Stimulated activated naive CD4-positive, alpha-beta T cell treated with Interleukin-2 at 50 U/mL for 16 hours (primary cell): ENCODE measurements at regions not wholly inside any gene's neighbourhood (a gene's known extent, or its start where the extent isn't known, plus 50 kb on each side); places are given as distances from the start of the nearest gene placed in this dataset.

Source experiments
- DNase-seq: peaks from one replicate; lab custom pipeline; 2025; lab: John Stamatoyannopoulos, UW

DNA sequence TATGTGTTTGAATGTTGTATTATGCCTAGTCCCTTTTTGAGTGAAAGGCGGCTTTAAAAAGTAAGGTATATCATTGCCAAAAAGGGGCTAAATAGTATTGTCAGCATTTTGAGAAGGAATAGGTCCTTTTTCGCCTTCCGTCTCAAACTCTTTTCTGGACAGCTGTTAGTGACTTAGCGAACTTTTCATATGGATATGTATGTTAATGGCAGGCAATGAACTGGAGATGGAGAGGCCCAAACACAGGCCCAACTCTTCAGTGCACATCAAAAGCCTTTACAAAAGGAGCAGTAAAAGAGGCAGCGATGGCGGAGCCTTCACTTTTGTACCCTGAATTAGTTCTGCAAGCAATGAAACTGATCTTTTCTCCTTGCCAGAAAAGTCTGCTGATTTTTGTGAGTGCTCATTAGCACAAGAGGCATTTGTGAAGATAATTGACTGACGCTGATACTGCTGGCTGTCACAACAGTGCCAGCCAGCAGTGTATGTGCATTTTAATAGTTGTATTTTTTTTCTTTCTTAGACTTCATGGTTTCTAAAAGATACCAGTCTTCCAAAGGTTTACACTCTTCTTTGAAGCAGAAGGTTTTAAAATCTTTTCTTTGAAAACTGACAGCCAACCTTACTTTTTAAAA is 243.7 kb upstream of the SP8 start:
- no peak for DNase-seq

DNA sequence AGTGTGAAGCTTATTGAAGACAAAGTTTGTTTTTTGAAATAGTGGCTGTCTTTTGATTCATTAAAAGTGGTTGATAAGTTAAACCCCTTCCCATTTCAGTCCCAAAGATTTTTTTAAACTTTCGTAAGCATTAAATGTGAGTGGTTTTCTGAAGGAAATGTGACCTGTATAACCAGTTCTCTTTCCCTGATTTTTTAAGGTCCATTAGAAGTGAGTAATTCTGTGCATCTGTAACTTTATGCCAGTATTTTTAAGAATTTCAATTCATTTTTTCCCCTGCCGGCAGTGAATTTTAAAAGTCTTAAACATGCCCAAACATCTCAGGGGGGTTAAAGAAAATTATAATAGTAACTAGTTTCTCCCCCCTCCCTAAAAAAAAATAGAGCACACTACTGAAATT is 254.6 kb upstream of the SP8 start:
- DNase-seq, result no peak

DNA sequence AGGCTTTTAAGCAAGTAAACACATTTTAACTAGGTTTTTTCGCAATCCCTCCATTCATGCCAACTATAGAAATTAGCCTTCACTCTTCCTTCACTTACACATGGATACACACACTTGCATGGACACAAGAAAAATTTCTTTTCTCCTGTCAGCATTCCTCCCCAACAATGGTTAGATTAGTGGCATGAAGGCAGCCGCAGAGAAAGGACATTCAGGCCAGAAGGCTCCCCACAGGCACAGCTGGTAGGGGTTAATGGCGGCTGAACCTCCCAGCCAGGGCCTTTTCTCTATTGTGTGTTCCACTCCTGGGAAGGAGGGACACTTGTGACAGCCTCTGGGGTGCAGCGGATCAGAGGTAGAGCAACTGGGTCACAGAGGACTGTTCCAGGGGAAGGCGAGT is 255.0 kb upstream of the SP8 start:
- no peak for DNase-seq

- no peak for DNase-seq
Measured at GRCh38 chr7:21044384-21044783, 257.7 kb upstream of the SP8 start.

DNA sequence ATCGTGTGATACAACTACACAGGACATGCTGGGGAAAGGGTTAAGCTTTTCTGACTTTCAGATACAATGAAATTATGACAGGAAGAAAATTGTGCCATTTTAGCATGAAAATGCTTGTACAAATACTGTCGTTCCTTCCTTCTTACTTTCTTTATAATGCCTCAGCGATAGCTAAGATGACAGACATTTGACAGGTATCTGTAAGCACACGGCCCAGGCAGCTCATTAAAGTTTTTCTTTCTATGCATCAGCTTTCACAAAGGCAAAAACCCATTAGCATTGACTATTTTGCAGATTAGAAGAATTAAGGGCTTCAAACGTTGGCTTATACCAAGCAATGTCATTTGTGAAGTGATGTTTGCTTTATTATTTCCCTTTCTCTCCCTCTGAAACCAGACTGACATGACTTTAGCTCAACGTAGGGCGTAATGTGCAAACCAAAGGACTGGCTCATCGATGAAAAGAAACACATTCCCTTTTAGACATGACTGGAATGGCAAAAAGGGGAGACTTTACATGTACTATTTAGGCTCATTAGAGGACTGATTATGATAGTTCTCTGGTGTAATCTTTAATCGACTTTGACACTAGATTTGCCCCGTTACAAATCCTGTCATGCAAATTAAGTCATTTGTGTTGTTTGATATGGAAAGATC is 258.4 kb upstream of the SP8 start:
- no peak for DNase-seq

DNA sequence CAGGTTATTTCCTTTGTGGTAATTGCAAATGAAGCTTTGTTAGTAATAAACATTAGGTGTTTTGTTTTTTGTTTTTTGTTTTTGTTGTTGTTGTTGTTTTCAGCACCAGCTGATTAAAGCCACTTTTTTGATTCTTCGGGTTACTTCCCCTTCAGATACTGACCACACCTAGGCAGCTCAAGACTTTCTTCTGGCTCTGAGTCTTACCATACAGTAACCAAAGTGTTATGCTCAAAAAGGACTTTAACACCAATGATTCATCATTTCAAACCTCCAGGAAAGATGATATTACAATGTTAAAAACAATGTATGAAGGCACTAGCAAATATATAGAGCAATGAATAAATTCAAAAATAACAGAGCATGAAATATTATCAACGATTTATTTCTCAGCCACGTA is 265.2 kb upstream of the SP8 start:
- no peak for DNase-seq

- DNase-seq, result no peak
Measured at GRCh38 chr7:21054427-21055112, 267.9 kb upstream of the SP8 start.

DNA sequence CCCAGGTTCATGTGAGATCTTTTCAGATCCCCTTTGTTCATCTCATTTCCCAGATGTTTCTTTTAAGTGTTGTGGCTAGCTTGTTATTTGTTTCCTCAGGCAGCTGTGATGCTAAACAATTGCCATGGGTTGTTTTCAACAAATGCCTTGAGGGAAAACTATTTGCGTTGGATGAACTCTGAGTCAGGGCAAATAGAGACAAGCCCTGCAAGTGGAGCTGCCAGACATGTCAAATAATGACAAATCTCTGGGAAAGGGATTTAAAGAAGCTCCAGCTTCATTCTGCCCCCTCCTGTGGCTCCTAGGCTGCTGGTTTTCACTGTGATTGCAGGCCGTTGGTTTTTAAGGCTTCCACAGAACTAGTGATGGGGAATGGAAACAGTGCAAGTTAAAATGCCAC is 272.4 kb upstream of the SP8 start:
- DNase-seq, result no peak

DNA sequence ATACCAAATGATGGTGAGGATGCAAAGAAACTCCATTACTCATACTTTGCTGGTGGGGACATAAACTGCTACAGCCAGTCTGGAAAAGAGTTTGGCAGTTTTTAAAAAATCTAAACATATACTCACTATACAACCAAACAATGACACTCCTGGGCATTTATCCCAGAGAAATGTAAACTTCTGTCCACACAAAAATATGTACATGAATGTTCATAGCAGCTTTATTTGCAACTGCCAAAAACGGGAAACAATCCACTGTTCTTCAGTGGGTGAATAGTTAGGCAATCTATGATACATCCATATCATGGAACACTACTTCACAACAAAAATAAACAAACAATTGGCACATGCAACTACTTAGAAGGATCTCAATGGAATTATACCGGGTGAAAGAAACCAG is 276.4 kb upstream of the SP8 start:
- DNase-seq, result no peak

GRCh38 chr7:21064698-21065648 is 278.3 kb upstream of the SP8 start:
- DNase-seq, result no peak

- no peak for DNase-seq
Measured at GRCh38 chr7:21066221-21066620, 279.5 kb upstream of the SP8 start.

DNA sequence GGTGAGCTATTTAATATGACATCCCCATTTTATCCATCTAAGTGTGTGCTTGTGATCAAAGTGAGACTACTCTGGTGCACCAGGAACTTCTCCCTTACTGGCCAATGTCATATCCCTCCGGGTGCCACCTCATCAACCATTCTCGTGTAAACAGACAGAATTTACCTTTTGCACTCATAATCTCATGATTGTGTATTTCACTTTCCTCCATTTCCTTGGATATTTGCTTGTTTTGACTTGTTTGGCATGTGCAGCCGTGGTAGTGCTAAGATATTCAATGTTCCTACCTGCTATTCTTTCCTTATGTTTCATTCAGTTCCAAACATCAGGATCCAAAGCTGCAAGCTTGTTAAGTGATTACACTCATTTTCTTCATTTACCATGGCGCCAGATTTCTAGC is 280.5 kb upstream of the SP8 start:
- no peak for DNase-seq

GRCh38 chr7:21070571-21071090 is 283.9 kb upstream of the SP8 start:
- DNase-seq, result no peak

- no peak for DNase-seq
Measured at GRCh38 chr7:21071561-21072501, 285.1 kb upstream of the SP8 start.

DNA sequence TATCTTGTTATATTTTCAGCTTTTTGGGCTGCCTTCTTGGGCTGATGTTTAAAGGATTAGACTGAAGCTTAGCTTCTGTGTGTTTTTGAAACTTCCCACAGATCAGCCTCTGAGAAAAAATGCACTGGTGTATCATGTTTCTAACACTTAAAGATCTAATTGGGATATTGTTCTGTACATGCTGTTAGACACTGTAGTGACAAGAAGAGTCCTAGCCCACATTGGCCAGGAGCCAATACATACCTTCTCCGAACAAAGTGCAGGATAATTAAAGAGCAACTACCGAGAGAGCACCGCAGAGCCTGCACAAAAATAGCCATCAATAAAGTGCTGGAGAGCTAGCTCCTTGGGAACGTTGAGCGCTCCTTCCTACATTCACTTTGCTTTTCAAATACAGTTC is 289.4 kb upstream of the SP8 start:
- no peak for DNase-seq

DNA sequence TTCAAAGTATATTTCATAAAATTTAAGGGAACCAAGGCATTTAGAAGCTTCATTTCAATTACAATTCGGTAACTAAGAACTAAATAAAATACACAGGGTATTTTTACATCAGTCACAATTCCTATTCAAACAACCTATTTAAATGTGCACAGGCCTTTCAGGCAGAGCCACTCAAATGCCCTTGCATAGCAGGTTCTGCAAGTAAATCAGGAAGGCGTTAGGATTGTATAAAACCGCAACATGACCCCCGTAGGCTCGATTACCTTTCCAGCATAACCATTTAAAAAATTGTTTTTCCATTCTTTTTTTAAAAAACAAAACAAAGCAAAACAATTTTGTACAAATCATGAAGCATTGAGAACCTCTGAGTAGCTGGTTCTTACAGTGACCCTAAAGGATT is 289.9 kb upstream of the SP8 start:
- DNase-seq, result no peak

- no peak for DNase-seq
Measured at GRCh38 chr7:21077602-21078001, 290.9 kb upstream of the SP8 start.

DNA sequence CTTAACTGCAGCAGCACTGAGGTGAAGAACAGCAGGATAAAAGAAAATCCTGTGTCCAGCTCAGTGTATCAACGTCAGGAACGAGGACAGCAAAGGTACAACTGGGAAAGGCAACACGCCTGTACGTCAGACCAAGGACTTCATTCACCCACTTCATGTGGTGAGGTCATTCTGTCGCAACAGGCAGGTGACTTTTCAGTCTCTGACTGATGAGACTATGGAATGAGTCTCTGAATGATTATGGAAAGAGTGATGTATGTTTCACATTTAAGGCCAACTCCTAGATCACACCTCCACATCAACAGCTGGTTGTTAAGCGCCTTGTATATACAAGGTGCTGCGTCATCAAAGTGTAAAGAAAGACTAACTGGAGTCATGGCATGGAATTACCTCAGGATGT is 297.6 kb upstream of the SP8 start:
- no peak for DNase-seq

GRCh38 chr7:21086688-21087087 is 300.0 kb upstream of the SP8 start:
- DNase-seq, result no peak

DNA sequence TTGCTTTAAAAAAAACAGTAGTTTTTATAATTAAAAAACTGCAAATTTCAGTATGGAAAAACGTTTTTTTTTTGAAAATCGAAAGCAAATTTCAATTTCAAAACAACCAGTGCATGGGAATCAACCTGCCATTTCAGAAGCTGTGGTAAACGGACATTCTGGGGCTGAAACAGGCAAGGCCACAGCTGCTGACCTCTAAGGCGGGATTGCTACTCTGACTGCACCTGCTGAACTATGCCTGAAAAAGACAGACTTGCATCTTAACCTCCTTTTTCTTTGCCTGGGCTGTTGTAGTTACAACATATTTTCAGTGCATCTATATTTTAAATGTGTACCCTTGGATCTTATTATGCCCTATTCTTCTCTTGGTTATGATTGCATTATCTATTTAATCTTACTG is 303.0 kb upstream of the SP8 start:
- no peak for DNase-seq
